Tibial nerve (tissue), 4 donors: ENCODE measurements at regions not wholly inside any gene's neighbourhood (a gene's known extent, or its start where the extent isn't known, plus 50 kb on each side); places are given as distances from the start of the nearest gene placed in this dataset.

ENCODE experiments used
- CTCF ChIP-seq, 5 experiments: fragments of 200-600 bp in 3 of 5; fragments of 450-650 bp in 2 of 5; sonication (generic) in 3 of 5; IDR thresholded peaks; one replicate each; pipeline ENCODE4 v1.5.1; 2016 to 2019; ENCODE audit warnings: antibody characterized with exemption in 5 of 5, mild to moderate bottlenecking in 3 of 5, moderate library complexity in 2 of 5
- EP300 ChIP-seq, 2 donors: sonication (generic); formaldehyde crosslinking; IDR thresholded peaks; one replicate each; pipeline ENCODE4 v1.6.1; 2017; ENCODE audit warnings: antibody characterized with exemption in 2 of 2, mild to moderate bottlenecking in 1 of 2
- POLR2A ChIP-seq, 2 donors: fragments of 450-650 bp; IDR thresholded peaks; one replicate each; pipeline ENCODE4 v1.6.1; 2017; ENCODE audit warnings: antibody characterized with exemption in 2 of 2, mild to moderate bottlenecking in 2 of 2, moderate library complexity in 2 of 2

- TF ChIP-seq CTCF (IDR thresholded peaks at IDR 0.05), result no peak
- TF ChIP-seq POLR2A (IDR thresholded peaks at IDR 0.05), result no peak
- no peak for TF ChIP-seq EP300 (IDR thresholded peaks at IDR 0.05)
Measured at GRCh38 chr16:35714665-35715064, 2255.3 kb downstream of the TP53TG3F start.
